NCI-H524 treated with DMSO at 0.1 percent for 48 hours (cell line): ENCODE measurements at regions not wholly inside any gene's neighbourhood (a gene's known extent, or its start where the extent isn't known, plus 50 kb on each side); places are given as distances from the start of the nearest gene placed in this dataset.
A peak's percentile ranks its signal among the peaks of the same experiment; 100 is the strongest.

Experiments
- DNase-seq: peaks from one replicate; lab custom pipeline; 2025; lab: John Stamatoyannopoulos, UW

DNA sequence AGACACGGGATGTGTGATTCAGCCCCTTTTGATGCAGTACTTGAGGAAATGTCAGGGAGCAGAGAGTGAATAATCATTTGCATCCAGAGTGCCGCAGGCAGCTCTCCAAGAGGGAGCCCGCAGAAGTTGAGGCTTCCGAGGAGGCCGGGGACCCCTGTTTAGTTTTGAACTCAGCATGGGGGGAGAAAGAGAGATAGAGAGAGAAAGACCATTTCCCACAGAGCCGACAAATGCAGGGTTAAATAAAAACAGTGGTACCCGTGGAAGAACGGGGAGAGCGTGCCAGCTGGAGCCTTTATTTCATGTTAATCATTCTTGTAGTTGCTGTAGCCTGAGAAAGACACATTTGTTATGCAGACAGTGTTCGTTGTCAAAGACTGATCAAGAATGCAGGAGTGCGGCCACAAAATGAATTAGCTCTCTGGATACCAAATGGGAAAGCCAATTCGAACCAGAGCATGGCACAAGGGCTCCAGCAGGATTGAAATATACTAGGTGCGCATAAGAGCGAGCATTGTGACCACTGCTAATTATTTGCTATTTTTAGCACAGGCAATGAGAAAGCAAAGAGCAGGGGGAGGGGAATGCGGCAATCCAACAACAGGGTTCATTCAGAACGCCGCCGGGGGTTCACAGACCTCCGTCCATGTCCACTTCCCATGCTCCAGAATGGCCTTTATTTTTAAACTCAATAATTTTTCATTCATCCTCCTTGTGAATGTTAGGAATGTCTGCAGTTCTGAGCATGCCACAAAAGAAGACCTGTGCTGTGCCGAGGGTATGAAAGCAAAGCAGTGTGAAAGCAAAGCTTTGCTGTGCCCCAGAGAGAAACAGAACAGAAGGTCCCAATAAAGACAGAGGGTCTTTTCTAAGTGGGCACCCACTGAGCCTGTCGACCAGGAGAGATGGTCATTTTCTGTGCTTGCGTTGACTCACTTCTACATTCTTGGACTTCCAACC is 243.9 kb upstream of the VCX3A start:
- no peak for DNase-seq

DNA sequence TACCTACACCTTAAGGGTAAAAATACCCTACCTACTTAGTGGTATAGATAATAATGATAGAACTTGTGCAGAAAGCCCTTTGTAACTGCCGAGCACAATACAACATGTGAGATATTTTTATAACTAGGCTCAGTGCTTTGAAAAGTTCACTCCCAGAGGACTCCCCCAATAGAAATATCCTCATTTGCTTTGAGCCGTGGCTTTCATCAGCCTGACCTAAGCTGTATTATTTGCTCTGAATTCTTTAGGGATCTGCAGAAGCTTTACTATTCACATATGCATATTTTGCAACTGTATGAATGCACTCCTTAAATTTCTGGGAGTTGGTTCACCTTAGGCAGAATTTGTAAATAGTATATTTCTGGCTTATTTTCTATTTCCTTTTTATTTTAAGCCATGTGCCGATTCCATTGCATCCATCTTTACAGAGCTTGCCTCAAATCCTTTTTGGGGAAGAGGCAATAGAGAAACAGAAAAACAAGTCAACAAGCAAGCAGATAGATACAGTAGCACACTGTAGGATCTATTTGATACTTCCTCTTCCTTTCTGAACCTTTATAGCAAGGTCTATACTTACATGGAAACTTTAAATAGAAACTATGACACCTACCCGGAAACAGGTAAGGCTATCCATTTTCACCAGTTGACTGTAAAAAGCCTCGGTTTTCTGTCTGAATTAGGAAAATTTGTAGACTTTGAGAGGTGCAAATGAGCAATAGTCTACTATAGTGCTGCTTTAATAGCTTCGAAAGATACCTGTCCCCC is 242.5 kb upstream of the VCX3A start:
- DNase-seq = no peak

DNA sequence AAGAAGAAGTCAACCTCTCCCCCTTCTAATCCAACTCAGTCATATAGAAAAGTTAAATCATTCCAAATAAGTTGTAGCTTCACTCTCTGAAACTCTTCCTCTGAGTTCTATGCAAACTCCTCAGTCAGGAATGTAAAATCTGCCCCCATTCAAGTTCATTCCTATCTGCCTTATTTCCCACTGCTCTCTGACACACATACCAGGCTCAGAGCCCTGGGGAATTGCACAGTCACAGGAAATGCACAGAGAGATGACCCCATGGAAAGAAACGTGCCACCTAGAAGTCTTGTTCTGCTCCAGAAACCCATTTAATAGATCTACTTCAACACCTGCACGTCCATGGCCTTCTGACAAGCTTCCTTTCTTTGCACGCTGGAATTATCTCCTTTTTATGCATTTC is 236.0 kb upstream of the VCX3A start:
- DNase-seq = no peak

DNA sequence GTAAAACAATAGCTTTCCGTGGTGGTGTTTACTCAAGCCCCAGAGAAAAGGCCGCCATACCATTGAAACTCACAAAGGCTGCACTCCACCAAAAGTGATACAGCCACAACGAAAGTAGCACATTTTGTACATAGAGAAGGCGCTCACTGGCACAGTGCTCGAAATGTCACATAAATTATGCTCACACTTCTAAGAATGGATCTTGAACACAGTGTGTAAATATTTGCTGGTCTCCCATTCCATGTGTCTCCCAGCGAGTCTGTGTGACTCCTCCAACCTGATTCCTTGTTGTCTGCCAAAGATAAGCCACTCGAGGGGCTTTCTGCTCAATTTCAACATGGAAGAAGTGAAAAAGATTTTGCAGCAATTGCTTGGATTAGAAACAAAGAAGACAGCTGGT is 234.0 kb upstream of the VCX3A start:
- no peak for DNase-seq

GRCh38 chrX:6761251-6761650 is 226.3 kb upstream of the VCX3A start:
- no peak for DNase-seq

DNA sequence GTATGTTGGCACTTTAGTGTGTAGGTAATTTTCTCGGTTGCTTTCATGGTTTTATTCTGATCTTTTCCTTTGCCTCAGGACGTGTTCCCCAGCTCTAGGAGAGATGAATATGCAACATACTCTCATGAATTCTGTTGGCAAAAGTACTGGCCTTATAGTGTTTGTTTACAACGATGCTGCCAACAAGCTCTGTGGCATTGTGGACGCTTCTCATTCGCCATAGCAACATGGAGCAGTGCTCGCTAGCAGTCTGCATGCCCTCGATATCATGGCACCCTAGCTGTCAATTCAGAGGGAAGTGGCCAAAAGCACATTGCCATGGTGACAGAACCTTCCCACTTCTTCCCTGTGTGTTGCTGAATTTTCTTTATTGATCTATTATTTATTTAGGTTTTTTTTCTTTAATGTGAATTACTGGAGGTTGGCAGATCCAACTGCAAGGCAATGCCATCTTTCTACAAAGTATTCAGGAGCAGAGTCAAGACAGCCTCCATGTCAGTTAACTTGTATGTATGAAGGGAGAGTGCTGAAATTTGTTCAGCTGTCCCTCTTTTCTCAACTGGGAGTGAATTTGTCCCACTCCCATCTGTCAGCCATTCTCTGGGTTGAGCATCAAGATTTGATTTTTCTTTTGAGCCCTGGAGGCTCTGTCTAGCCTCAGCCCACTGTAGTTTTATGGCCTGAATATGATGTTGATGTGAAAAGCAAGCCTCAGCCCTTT is 224.9 kb upstream of the VCX3A start:
- no peak for DNase-seq

- DNase-seq = no peak
Observed at GRCh38 chrX:6758234-6758633, 223.3 kb upstream of the VCX3A start.

GRCh38 chrX:6757631-6758030 is 222.7 kb upstream of the VCX3A start:
- no peak for DNase-seq

DNA sequence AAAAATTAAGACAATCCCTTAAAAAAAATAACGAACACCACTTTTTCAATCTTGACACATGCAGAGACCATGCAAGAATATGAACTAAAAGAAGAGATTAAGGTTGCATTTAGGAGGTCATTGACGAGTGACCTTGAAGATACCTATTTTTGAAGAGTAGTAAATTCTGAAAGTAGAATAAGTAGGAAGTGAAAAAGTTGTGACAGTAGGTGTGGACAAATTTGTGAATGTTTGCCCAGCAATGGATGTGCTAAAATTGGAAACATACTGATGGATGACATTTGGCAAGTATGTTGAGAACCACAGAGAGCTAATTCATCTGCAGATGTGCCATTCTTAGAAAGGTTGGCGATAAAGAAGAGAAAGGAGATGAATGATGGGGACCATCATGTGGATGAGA is 213.7 kb upstream of the VCX3A start:
- DNase-seq = no peak

- no peak for DNase-seq
Observed at GRCh38 chrX:6738518-6739470, 203.9 kb upstream of the VCX3A start.

GRCh38 chrX:6734844-6735634 is 200.1 kb upstream of the VCX3A start:
- DNase-seq = no peak

- no peak for DNase-seq
Observed at GRCh38 chrX:6732101-6732500, 197.2 kb upstream of the VCX3A start.

- no peak for DNase-seq
Observed at GRCh38 chrX:6729626-6730025, 194.7 kb upstream of the VCX3A start.

GRCh38 chrX:6718766-6719165 is 183.8 kb upstream of the VCX3A start:
- no peak for DNase-seq

- DNase-seq = peak; percentile 99
Observed at GRCh38 chrX:6708676-6709380, 173.9 kb upstream of the VCX3A start.

DNA sequence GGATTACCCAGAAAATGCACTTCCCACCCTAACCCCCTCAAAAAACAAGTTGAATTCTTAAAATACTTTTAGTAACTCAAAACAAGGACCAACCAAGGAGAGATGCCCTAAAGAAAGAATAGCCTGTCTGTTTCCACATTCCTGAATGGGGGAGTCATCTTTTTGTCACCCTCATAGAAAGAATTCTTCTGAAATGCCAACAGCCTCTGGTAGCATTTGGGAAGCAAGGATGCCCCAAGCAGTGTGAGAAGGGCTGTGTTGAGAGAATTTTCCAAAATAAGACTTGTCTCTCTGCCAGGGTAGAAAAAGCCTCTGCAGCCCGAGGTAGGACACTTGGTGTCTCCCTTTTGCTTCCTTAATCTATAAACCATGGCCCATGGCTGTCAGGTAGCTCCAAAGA is 173.1 kb upstream of the VCX3A start:
- no peak for DNase-seq

DNA sequence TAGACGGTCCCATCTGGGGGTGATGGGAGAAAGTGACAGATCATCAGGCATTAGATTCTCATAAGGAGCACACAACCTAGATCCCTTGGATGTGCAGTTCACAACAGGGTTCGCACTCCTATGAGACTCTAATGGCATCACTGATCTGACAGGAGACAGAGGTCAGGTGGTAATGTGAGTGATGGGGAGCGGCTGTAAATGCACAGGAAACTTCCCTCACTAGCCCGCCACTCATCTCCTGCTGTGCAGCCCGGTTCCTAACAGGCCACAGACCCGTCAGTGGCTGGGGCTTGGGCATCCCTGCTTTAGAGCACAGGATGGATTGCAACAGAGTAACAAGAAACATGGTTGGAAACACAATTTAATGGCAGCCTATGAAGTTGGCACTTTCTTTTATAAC is 172.6 kb upstream of the VCX3A start:
- DNase-seq = no peak

GRCh38 chrX:6701085-6701484 is 166.2 kb upstream of the VCX3A start:
- DNase-seq = no peak

- no peak for DNase-seq
Observed at GRCh38 chrX:6695717-6696116, 160.8 kb upstream of the VCX3A start.

- DNase-seq = no peak
Observed at GRCh38 chrX:6694977-6695376, 160.1 kb upstream of the VCX3A start.
